ENCODE measurements at regions not wholly inside any gene's neighbourhood (a gene's known extent, or its start where the extent isn't known, plus 50 kb on each side); places are given as distances from the start of the nearest gene placed in this dataset.
"Not testable (repeated sequence)": the region's sequence is repeated elsewhere in the genome, so short reads cannot be mapped to it uniquely, and the experiment has no call there.

- no peak for DNase-seq
These were observed 613.3 kb downstream of the BCOR start for GRCh38 chrX:39484159-39485068.

GRCh38 chrX:39487166-39487968 is 610.4 kb downstream of the BCOR start:
- no peak for DNase-seq

- no peak for DNase-seq
These were observed 609.8 kb downstream of the BCOR start for GRCh38 chrX:39487969-39488330.

- peak in 1 of 2 experiments; percentile 28 for DNase-seq
These were observed 606.0 kb downstream of the BCOR start for GRCh38 chrX:39491548-39492297.

GRCh38 chrX:39492497-39493162 is 605.1 kb downstream of the BCOR start:
- peak; percentile 12 to 44 for DNase-seq

GRCh38 chrX:39493168-39493567 is 604.6 kb downstream of the BCOR start:
- DNase-seq = no peak

- not testable (repeated sequence) for DNase-seq
These were observed 600.6 kb downstream of the BCOR start for GRCh38 chrX:39497117-39497516.

GRCh38 chrX:39497702-39498265 is 600.0 kb downstream of the BCOR start:
- DNase-seq = no peak

GRCh38 chrX:39499996-39500395 is 597.8 kb downstream of the BCOR start:
- DNase-seq = no peak

GRCh38 chrX:39501822-39502221 is 595.9 kb downstream of the BCOR start:
- no peak for DNase-seq

GRCh38 chrX:39502486-39502885 is 595.3 kb downstream of the BCOR start:
- DNase-seq = no peak

GRCh38 chrX:39504227-39504626 is 593.5 kb downstream of the BCOR start:
- no peak for DNase-seq

GRCh38 chrX:39504850-39505259 is 592.9 kb downstream of the BCOR start:
- no peak for DNase-seq

GRCh38 chrX:39506131-39506530 is 591.6 kb downstream of the BCOR start:
- no peak for DNase-seq

- no peak for DNase-seq
These were observed 590.7 kb downstream of the BCOR start for GRCh38 chrX:39507034-39507433.

- no peak for DNase-seq
These were observed 590.0 kb downstream of the BCOR start for GRCh38 chrX:39507617-39508299.

- DNase-seq = no peak
These were observed 589.5 kb downstream of the BCOR start for GRCh38 chrX:39508300-39508692.

GRCh38 chrX:39509157-39509556 is 588.6 kb downstream of the BCOR start:
- no peak for DNase-seq

GRCh38 chrX:39513836-39514235 is 583.9 kb downstream of the BCOR start:
- DNase-seq = no peak

GRCh38 chrX:39514801-39515200 is 583.0 kb downstream of the BCOR start:
- DNase-seq = no peak

- DNase-seq = no peak
These were observed 581.3 kb downstream of the BCOR start for GRCh38 chrX:39516427-39516841.

All from AML-193 (cell line).